ENCODE measurements at regions not wholly inside any gene's neighbourhood (a gene's known extent, or its start where the extent isn't known, plus 50 kb on each side); places are given as distances from the start of the nearest gene placed in this dataset.

GRCh38 chr3:193869221-193870201 lies 266.4 kb upstream of the HES1 start:
- intact Hi-C loops (cut with DNase I) = no loop called here
- Histone ChIP-seq H3K27ac (ENCODE audit: low read length) (no peak overlapping the region), H3K4me3 (ENCODE audit: low read length) (no peak overlapping the region), H3K27me3 (ENCODE audit: control insufficient read depth, insufficient read depth) (no peaks in the 10 kb centered on the region), H3K4me1 (ENCODE audit: control insufficient read depth, insufficient read depth, low read length) (peaks cover 2% of the 10 kb centered on the region), H3K9me3 (ENCODE audit: control insufficient read depth, low read length) (no peaks in the 10 kb centered on the region)
- DNase-seq (peak; percentile 83 to 86 (median 84)), ATAC-seq (peak; percentile 84 to 93)
- 43% methylated on average over 71 of the region's 71 CpGs for WGBS

- DNase-seq (no peak), ATAC-seq (no peak)
- Histone ChIP-seq H3K4me3 (ENCODE audit: low read length) (no peak overlapping the region), H3K4me1 (ENCODE audit: control insufficient read depth, insufficient read depth, low read length) (peaks cover 2% of the 10 kb centered on the region), H3K9me3 (ENCODE audit: control insufficient read depth, low read length) (no peaks in the 10 kb centered on the region), H3K27ac (ENCODE audit: low read length) (no peak overlapping the region), H3K27me3 (ENCODE audit: control insufficient read depth, insufficient read depth) (no peaks in the 10 kb centered on the region)
- intact Hi-C loops (cut with DNase I) = no loop called here
- 76% methylated on average over 18 of the region's 18 CpGs for WGBS
Observed at GRCh38 chr3:193870376-193871219, 265.4 kb upstream of the HES1 start.

DNA sequence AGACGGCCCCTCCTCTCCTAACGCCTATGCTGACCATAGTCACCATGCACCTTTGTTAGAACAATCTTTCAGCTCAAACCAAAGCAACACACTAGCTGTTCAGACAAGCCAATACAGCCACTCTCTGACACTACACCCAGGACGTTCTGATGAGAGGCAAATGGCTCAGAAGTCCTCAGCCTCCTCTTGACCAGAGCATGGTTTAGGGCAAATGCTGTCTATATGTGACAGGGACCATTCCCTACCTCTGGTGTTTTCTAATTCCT lies 264.8 kb upstream of the HES1 start:
- no peaks in the 10 kb centered on the region for H3K27me3 ChIP-seq (ENCODE audit: control insufficient read depth, insufficient read depth)
- no peak overlapping the region for H3K27ac ChIP-seq (ENCODE audit: low read length)
- ATAC-seq (no peak), DNase-seq (no peak)
- intact Hi-C loops (cut with DNase I) = no loop called here
- peaks cover 2% of the 10 kb centered on the region for H3K4me1 ChIP-seq (ENCODE audit: control insufficient read depth, insufficient read depth, low read length)
- H3K9me3 ChIP-seq (ENCODE audit: control insufficient read depth, low read length) = no peaks in the 10 kb centered on the region
- 50% methylated on average over 3 of the region's 3 CpGs for WGBS
- H3K4me3 ChIP-seq (ENCODE audit: low read length) = no peak overlapping the region

DNA sequence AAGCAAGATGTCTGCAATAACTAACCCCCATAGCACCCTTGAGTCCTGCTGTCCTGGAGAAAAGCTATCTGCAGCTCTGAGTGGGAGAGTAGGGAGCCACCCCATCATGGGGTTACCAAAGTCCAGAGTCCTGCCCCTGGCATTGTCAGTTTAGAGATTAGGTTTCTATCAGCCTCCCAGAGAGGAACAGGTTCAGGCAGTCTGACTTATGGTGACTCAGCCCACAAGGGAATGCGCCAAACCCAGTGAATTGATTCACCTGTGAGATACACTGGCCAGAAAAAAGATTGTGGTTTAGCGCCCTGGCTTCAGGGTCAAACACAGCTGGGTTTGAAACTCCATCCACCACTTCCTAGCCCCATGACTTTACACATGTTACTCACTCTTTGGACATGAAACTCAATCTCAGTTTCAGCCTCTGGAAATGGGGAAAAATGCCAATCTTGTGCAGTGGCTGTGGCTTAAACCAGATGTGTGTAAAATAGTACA lies 263.6 kb upstream of the HES1 start:
- Histone ChIP-seq H3K27ac (ENCODE audit: low read length) (no peak overlapping the region), H3K4me3 (ENCODE audit: low read length) (no peak overlapping the region), H3K9me3 (ENCODE audit: control insufficient read depth, low read length) (no peaks in the 10 kb centered on the region), H3K27me3 (ENCODE audit: control insufficient read depth, insufficient read depth) (no peaks in the 10 kb centered on the region), H3K4me1 (ENCODE audit: control insufficient read depth, insufficient read depth, low read length) (peaks cover 2% of the 10 kb centered on the region)
- DNase-seq (no peak), ATAC-seq (peak in 1 of 2 donors; percentile 39)
- intact Hi-C loops (cut with DNase I) = no loop called here
- 79% methylated on average over 2 of the region's 2 CpGs for WGBS

- H3K4me1 ChIP-seq (ENCODE audit: control insufficient read depth, insufficient read depth, low read length) = peaks cover 2% of the 10 kb centered on the region
- no peaks in the 10 kb centered on the region for H3K9me3 ChIP-seq (ENCODE audit: control insufficient read depth, low read length)
- DNase-seq (no peak), ATAC-seq (no peak)
- no peak overlapping the region for H3K27ac ChIP-seq (ENCODE audit: low read length)
- H3K27me3 ChIP-seq (ENCODE audit: control insufficient read depth, insufficient read depth) = no peaks in the 10 kb centered on the region
- no peak overlapping the region for H3K4me3 ChIP-seq (ENCODE audit: low read length)
- intact Hi-C loops (cut with DNase I) = no loop called here
- WGBS = 85% methylated on average over 8 of the region's 8 CpGs
Observed at GRCh38 chr3:193873426-193874201, 262.3 kb upstream of the HES1 start.

GRCh38 chr3:193874512-193874911 lies 261.4 kb upstream of the HES1 start:
- DNase-seq (no peak), ATAC-seq (no peak)
- 90% methylated on average over 7 of the region's 7 CpGs for WGBS
- Histone ChIP-seq H3K4me1 (ENCODE audit: control insufficient read depth, insufficient read depth, low read length) (peaks cover 2% of the 10 kb centered on the region), H3K9me3 (ENCODE audit: control insufficient read depth, low read length) (no peaks in the 10 kb centered on the region), H3K27ac (ENCODE audit: low read length) (no peak overlapping the region), H3K27me3 (ENCODE audit: control insufficient read depth, insufficient read depth) (no peaks in the 10 kb centered on the region), H3K4me3 (ENCODE audit: low read length) (no peak overlapping the region)
- intact Hi-C loops (cut with DNase I) = no loop called here

GRCh38 chr3:193874997-193875593 lies 260.9 kb upstream of the HES1 start:
- 87% methylated on average over 5 of the region's 5 CpGs for WGBS

DNA sequence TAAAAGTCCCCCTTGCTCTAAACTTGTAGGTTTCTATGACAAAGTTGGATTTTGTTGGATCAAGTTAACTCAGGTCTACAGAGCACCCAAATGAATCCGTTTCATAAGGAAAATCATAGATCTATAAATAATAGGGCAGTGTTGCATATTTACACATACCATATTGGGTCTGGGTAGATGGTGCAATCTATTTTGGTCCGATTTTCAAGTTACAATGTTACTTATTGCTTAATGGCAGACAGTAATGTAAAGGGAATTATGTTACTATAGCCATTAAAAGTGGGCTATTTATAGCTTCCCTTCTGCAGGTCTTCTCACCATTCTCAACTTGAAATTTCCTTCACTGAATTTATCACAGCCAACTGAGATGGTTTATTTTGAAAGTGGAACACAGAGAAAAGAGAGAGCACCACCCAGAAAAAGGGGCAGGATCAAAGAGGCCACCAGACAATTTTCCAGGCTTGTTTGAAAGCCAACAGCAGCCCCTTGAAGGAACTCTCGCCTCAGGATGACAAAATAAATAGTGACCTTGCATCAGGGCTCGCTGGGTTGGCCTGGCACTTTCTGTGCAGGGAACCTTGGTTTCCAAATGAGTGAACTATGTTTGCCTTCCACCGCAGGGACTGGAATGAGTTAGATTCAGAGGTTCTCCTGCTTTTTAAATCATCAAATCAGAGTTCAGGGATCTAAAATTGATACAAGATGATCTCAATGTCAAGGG lies 260.2 kb upstream of the HES1 start:
- no peak for DNase-seq
- no peaks in the 10 kb centered on the region for H3K27me3 ChIP-seq (ENCODE audit: control insufficient read depth, insufficient read depth)
- intact Hi-C loops (cut with DNase I) = no loop called here
- H3K4me1 ChIP-seq (ENCODE audit: control insufficient read depth, insufficient read depth, low read length) = peaks cover 2% of the 10 kb centered on the region
- H3K4me3 ChIP-seq (ENCODE audit: low read length) = no peak overlapping the region
- no peak overlapping the region for H3K27ac ChIP-seq (ENCODE audit: low read length)
- no peak for ATAC-seq
- 71% methylated on average over 5 of the region's 5 CpGs for WGBS
- H3K9me3 ChIP-seq (ENCODE audit: control insufficient read depth, low read length) = no peaks in the 10 kb centered on the region

More at GRCh38 chr3:193874997-193875593, 260.9 kb upstream of the HES1 start:
- intact Hi-C loops (cut with DNase I) = no loop called here
- no peak for ATAC-seq
- Histone ChIP-seq H3K27ac (ENCODE audit: low read length) (no peak overlapping the region), H3K27me3 (ENCODE audit: control insufficient read depth, insufficient read depth) (no peaks in the 10 kb centered on the region), H3K9me3 (ENCODE audit: control insufficient read depth, low read length) (no peaks in the 10 kb centered on the region), H3K4me1 (ENCODE audit: control insufficient read depth, insufficient read depth, low read length) (peaks cover 2% of the 10 kb centered on the region), H3K4me3 (ENCODE audit: low read length) (no peak overlapping the region)
- DNase-seq = no peak

DNA sequence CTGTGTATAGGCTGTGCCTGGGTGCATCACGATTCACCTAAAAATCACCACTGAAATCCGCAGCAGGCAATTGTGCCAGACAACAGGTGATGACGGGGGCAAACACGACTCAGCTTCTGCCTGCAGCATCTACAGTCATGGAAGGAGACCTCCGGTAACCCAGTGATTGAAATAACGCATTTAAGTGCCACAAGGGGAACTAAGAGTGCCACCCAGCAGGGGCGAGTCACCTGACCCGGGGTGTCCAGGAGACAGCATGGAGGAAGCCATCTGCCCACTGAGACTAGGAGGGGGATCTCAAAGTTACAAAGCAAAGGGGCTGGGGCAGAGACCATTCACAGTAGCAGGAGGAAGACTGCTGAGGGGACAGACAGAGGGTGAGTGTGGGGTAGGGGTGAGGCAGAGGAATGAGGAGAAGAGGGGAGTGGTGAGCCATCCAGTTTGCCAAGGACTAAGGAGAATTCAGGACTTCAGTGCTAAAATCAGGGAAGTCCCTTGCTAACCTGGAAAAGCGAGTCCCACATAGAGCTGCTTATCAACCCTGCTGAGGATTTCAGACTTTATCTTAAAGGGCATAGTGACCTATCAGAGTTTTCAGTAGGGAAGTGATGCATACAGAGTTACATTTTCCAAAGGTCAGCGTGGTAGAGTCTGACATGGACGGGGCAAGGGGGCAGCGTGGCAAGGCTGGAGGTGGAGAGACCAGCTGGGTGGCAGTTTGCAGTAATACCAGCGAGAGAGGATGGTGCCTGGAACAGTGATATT lies 256.7 kb upstream of the HES1 start:
- Histone ChIP-seq H3K27me3 (ENCODE audit: control insufficient read depth, insufficient read depth) (no peaks in the 10 kb centered on the region), H3K9me3 (ENCODE audit: control insufficient read depth, low read length) (no peaks in the 10 kb centered on the region), H3K27ac (ENCODE audit: low read length) (no peak overlapping the region), H3K4me1 (ENCODE audit: control insufficient read depth, insufficient read depth, low read length) (peaks cover 2% of the 10 kb centered on the region), H3K4me3 (ENCODE audit: low read length) (no peak overlapping the region)
- DNase-seq (no peak), ATAC-seq (no peak)
- intact Hi-C loops (cut with DNase I) = no loop called here
- 82% methylated on average over 13 of the region's 13 CpGs for WGBS
